Endodermal cell (in vitro differentiated cells): ENCODE measurements at regions not wholly inside any gene's neighbourhood (a gene's known extent, or its start where the extent isn't known, plus 50 kb on each side); places are given as distances from the start of the nearest gene placed in this dataset.

ENCODE experiments used
- DNase-seq: peaks from one replicate; pipeline ENCODE4 v3.0.0-alpha.2; 2017
- H3K27ac ChIP-seq: 2 replicates; pipeline ENCODE4 v1.5.1; 2013; ENCODE audit warnings: mild to moderate bottlenecking, low read depth, low read length, moderate library complexity
- H3K27me3 ChIP-seq: 2 replicates; pipeline ENCODE4 v1.6.1; 2013; ENCODE audit warnings: mild to moderate bottlenecking, low read length, moderate library complexity; ENCODE audit not compliant: insufficient read depth, control insufficient read depth, poor library complexity, severe bottlenecking
- H3K36me3 ChIP-seq: 2 replicates; pipeline ENCODE4 v1.7.0; 2013; ENCODE audit warnings: mild to moderate bottlenecking, low read length, moderate library complexity; ENCODE audit not compliant: control insufficient read depth, insufficient read depth
- H3K4me1 ChIP-seq: one replicate; pipeline ENCODE4 v1.7.0; 2013; ENCODE audit warnings: low read length; ENCODE audit not compliant: control insufficient read depth, insufficient read depth
- H3K4me3 ChIP-seq: 2 replicates; pipeline ENCODE4 v1.5.1; 2013; ENCODE audit warnings: mild to moderate bottlenecking, low read length, moderate library complexity
- H3K9ac ChIP-seq: 2 replicates; pipeline ENCODE4 v1.6.1; 2013; ENCODE audit warnings: mild to moderate bottlenecking, low read length, moderate library complexity; ENCODE audit not compliant: poor library complexity, severe bottlenecking; ENCODE audit errors: extremely low read depth
- H3K9me3 ChIP-seq: 2 replicates; pipeline ENCODE4 v1.6.1; 2013; ENCODE audit warnings: mild to moderate bottlenecking, low read length, moderate library complexity; ENCODE audit not compliant: control insufficient read depth
- H3K27ac Mint-ChIP-seq: 2 replicates; pipeline ENCODE4 v1.8.0; 2020; ENCODE audit warnings: mixed read lengths
- H3K27me3 Mint-ChIP-seq: 2 replicates; pipeline ENCODE4 v1.8.0; 2021; ENCODE audit warnings: mild to moderate bottlenecking, mixed read lengths; ENCODE audit not compliant: insufficient read depth
- H3K36me3 Mint-ChIP-seq: 2 replicates; pipeline ENCODE4 v1.8.0; 2020; ENCODE audit warnings: low read depth, mixed read lengths
- H3K4me1 Mint-ChIP-seq: 2 replicates; pipeline ENCODE4 v1.8.0; 2020; ENCODE audit warnings: mixed read lengths
- H3K4me3 Mint-ChIP-seq: 2 replicates; pipeline ENCODE4 v1.8.0; 2020; ENCODE audit warnings: mild to moderate bottlenecking, moderate library complexity, mixed read lengths
- H3K9me3 Mint-ChIP-seq: 2 replicates; pipeline ENCODE4 v1.8.0; 2020; ENCODE audit warnings: mild to moderate bottlenecking, mixed read lengths
- WGBS, 2 experiments: methylation state at CpG; one replicate each; pipeline versions ENCODE4 v1.1.5 to v1.1.7; 2013; ENCODE audit warnings: missing lambda C conversion rate in 2 of 2, mixed read lengths in 1 of 2; ENCODE audit not compliant: insufficient coverage in 1 of 2, insufficient read length in 1 of 2; 5-methylcytosine and 5-hydroxymethylcytosine counted together
- TF ChIP-seq, protein P1 (sequence below): fragments of 200-600 bp; sonication (generic); conservative IDR thresholded peaks from 2 replicates; pipeline ENCODE4 v1.5.0; 2021; ENCODE audit warnings: antibody characterized with exemption, mild to moderate bottlenecking

DNA sequence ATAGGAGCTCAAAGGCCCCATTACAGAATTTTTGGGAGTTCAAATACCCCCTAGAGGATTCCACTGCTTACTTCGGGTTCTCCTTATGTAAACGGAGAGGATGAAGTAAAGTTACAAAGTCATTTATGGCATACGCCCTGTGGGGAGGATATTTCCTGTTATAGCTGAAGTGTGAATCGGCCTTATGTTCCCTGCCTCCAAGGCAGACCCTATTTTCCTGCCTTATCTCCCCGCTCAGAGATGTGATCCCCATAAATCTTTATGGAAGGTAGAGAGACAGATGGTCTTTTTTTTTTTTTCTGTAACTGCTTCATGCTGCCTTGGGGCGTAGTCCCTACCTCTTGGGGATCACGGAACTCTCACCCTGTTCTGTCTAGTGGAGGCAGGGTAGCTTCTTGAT, 56.0 kb upstream of the DHX15 start:
- TF ChIP-seq, protein P1, sequence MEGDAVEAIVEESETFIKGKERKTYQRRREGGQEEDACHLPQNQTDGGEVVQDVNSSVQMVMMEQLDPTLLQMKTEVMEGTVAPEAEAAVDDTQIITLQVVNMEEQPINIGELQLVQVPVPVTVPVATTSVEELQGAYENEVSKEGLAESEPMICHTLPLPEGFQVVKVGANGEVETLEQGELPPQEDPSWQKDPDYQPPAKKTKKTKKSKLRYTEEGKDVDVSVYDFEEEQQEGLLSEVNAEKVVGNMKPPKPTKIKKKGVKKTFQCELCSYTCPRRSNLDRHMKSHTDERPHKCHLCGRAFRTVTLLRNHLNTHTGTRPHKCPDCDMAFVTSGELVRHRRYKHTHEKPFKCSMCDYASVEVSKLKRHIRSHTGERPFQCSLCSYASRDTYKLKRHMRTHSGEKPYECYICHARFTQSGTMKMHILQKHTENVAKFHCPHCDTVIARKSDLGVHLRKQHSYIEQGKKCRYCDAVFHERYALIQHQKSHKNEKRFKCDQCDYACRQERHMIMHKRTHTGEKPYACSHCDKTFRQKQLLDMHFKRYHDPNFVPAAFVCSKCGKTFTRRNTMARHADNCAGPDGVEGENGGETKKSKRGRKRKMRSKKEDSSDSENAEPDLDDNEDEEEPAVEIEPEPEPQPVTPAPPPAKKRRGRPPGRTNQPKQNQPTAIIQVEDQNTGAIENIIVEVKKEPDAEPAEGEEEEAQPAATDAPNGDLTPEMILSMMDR = no peak
- no peak for DNase-seq
- Histone ChIP-seq H3K4me1 (no peaks in the 10 kb centered on the region), H3K36me3 (no peaks in the 10 kb centered on the region), H3K4me3 (no peak overlapping the region), H3K9me3 (no peaks in the 10 kb centered on the region), H3K9ac (no peak overlapping the region), H3K27ac (no peak overlapping the region), H3K27me3 (no peaks in the 10 kb centered on the region)
- no peak overlapping the region for H3K4me3 Mint-ChIP-seq
- peaks cover 7% of the 10 kb centered on the region for H3K4me1 Mint-ChIP-seq
- H3K27ac Mint-ChIP-seq = no peak overlapping the region
- peaks cover 2% of the 10 kb centered on the region for H3K27me3 Mint-ChIP-seq
- H3K36me3 Mint-ChIP-seq = no peaks in the 10 kb centered on the region
- 86 to 93% methylated on average over 2 to 7 of the region's 7 CpGs for WGBS, 2 experiments
- no peaks in the 10 kb centered on the region for H3K9me3 Mint-ChIP-seq

DNA sequence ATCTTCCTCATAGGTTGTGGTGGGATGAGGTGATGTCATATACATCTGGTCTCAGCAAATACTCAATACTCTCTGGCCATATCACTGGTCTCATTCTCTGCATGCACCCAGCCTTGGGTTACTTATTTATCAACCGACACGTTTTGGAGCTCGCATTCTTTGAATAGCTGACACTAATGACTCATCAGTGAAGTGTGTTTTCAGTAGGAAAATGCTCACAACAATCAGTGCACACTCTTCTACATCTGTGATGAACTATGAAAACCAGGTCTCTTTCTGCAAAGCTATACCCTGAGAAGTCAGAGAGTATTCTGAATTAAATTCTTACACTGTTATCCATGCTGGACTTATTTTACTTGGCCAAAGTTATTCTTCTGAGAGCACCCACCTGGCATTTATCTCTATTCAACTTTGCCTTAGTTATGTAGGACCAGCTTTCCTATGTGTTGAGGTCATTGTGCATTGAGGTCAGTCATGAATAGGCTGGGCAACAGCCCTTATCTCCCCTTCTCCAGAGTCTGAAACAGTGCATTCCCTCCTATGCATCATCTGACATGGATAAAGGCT, 58.7 kb upstream of the DHX15 start:
- Mint-ChIP-seq H3K4me3 (no peak overlapping the region), H3K36me3 (no peaks in the 10 kb centered on the region), H3K9me3 (no peaks in the 10 kb centered on the region), H3K27me3 (peaks cover 2% of the 10 kb centered on the region), H3K4me1 (peaks cover 9% of the 10 kb centered on the region), H3K27ac (peak overlapping the region; percentile 57)
- Histone ChIP-seq H3K36me3 (no peaks in the 10 kb centered on the region), H3K9me3 (no peaks in the 10 kb centered on the region), H3K27ac (no peak overlapping the region), H3K9ac (no peak overlapping the region), H3K27me3 (no peaks in the 10 kb centered on the region), H3K4me1 (no peaks in the 10 kb centered on the region), H3K4me3 (no peak overlapping the region)
- no peak for DNase-seq
- WGBS, 2 experiments = 31 to 51% methylated on average over 2 to 3 of the region's 3 CpGs
- TF ChIP-seq, protein P1 = no peak

DNA sequence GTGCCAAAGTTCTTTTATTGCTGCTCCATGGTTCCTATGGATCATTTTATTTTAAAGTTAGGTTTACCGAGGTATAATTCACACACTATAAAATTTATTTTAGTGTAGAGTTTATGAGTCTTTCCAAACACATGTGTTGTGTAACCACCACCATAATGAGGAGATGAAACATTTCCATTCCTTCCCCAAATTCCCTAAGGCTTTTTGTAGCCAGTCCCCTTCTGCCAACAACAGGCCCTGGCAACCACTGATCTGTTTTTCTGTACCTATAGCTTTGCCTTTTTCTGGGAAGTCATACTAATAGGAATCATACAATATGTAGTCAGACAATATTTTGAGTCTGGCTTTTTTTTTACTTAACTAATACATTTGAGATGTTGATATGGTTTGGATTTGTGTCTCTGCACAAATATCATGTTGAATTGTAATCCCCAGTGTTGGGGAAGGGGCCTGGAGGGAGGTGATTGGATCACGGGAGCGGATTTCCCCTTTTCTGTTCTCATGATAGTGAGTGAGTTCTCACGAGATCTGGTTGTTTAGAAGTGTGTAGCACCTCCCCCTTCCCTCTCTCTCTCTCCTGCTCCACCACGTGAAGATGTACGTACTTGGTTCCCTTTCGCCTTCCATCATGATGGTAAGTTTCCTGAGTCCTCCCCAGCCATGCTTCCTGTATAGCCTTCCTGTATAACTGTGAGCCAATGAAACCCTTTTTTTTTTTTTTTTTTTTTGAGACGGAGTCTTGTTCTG, 59.6 kb upstream of the DHX15 start:
- Mint-ChIP-seq H3K27ac (no peak overlapping the region), H3K4me3 (no peak overlapping the region), H3K4me1 (peaks cover 11% of the 10 kb centered on the region), H3K27me3 (peaks cover 2% of the 10 kb centered on the region), H3K9me3 (no peaks in the 10 kb centered on the region), H3K36me3 (no peaks in the 10 kb centered on the region)
- no peak overlapping the region for H3K4me3 ChIP-seq
- TF ChIP-seq, protein P1 = no peak
- no peak overlapping the region for H3K27ac ChIP-seq
- H3K4me1 ChIP-seq = no peaks in the 10 kb centered on the region
- DNase-seq = no peak
- no peak overlapping the region for H3K9ac ChIP-seq
- H3K9me3 ChIP-seq = no peaks in the 10 kb centered on the region
- no peaks in the 10 kb centered on the region for H3K36me3 ChIP-seq
- no peaks in the 10 kb centered on the region for H3K27me3 ChIP-seq
- WGBS, 2 experiments = 89% methylated on average over 7 of the region's 8 CpGs; no CpG with 5 or more reads in 1 of the 2 experiments
